ENCODE measurements at regions not wholly inside any gene's neighbourhood (a gene's known extent, or its start where the extent isn't known, plus 50 kb on each side); places are given as distances from the start of the nearest gene placed in this dataset.

- no peak overlapping the region for H3K4me3 ChIP-seq (ENCODE audit: low read depth, low read length)
- DNase-seq (ENCODE audit: low read depth) = no peak
- TF ChIP-seq CTCF (IDR thresholded peaks at IDR 0.05; ENCODE audit: control insufficient read depth, extremely low read depth, insufficient read depth) = no peak
Observed at GRCh38 chr12:38969706-38970105, 64.3 kb upstream of the CPNE8 start.

- no peak for TF ChIP-seq CTCF (IDR thresholded peaks at IDR 0.05; ENCODE audit: control insufficient read depth, extremely low read depth, insufficient read depth)
- DNase-seq (ENCODE audit: low read depth) = no peak
- no peak overlapping the region for H3K4me3 ChIP-seq (ENCODE audit: low read depth, low read length)
Observed at GRCh38 chr12:38961683-38962082, 56.3 kb upstream of the CPNE8 start.

- no peak for TF ChIP-seq CTCF (IDR thresholded peaks at IDR 0.05; ENCODE audit: control insufficient read depth, extremely low read depth, insufficient read depth)
- H3K4me3 ChIP-seq (ENCODE audit: low read depth, low read length) = no peak overlapping the region
- DNase-seq (ENCODE audit: low read depth) = no peak
Observed at GRCh38 chr12:38961012-38961411, 55.6 kb upstream of the CPNE8 start.

GRCh38 chr12:38956337-38956736 is 50.9 kb upstream of the CPNE8 start:
- no peak for DNase-seq (ENCODE audit: low read depth)
- TF ChIP-seq CTCF (IDR thresholded peaks at IDR 0.05; ENCODE audit: control insufficient read depth, extremely low read depth, insufficient read depth) = no peak
- no peak overlapping the region for H3K4me3 ChIP-seq (ENCODE audit: low read depth, low read length)

Data from LNCaP clone FGC (cell line).